Smooth muscle cell (in vitro differentiated cells): ENCODE measurements at regions not wholly inside any gene's neighbourhood (a gene's known extent, or its start where the extent isn't known, plus 50 kb on each side); places are given as distances from the start of the nearest gene placed in this dataset.
A peak's percentile ranks its signal among the peaks of the same experiment; 100 is the strongest.
"Not testable (repeated sequence)": the region's sequence is repeated elsewhere in the genome, so short reads cannot be mapped to it uniquely, and the experiment has no call there.

ENCODE experiments used
- DNase-seq: peaks from one replicate; lab custom pipeline; 2025; ENCODE audit not compliant: unreplicated experiment; lab: John Stamatoyannopoulos, UW
- H2AFZ ChIP-seq: fragments of 200-600 bp; sonication (generic); 2 replicates; pipeline ENCODE4 v1.6.0; 2016; ENCODE audit warnings: antibody characterized with exemption, low read depth, mild to moderate bottlenecking
- H3F3A ChIP-seq: fragments of 200-600 bp; sonication (generic); 2 replicates; pipeline ENCODE4 v1.6.0; 2017; ENCODE audit warnings: antibody characterized with exemption, low read depth
- H3K27ac ChIP-seq: fragments of 200-600 bp; sonication (generic); 2 replicates; pipeline ENCODE4 v1.5.1; 2016; ENCODE audit warnings: low read depth, mild to moderate bottlenecking
- H3K27me3 ChIP-seq: fragments of 200-600 bp; sonication (generic); 2 replicates; pipeline ENCODE4 v1.6.1; 2016; ENCODE audit warnings: low read depth, mild to moderate bottlenecking
- H3K36me3 ChIP-seq: fragments of 200-600 bp; sonication (generic); 2 replicates; pipeline ENCODE4 v1.5.1; 2016; ENCODE audit warnings: low read depth
- H3K4me1 ChIP-seq: fragments of 200-600 bp; sonication (generic); 2 replicates; pipeline ENCODE4 v1.5.1; 2016; ENCODE audit warnings: low read depth
- H3K4me2 ChIP-seq: fragments of 200-600 bp; sonication (generic); 2 replicates; pipeline ENCODE4 v1.6.0; 2016; ENCODE audit warnings: mild to moderate bottlenecking
- H3K4me3 ChIP-seq: fragments of 200-600 bp; sonication (generic); 2 replicates; pipeline ENCODE4 v1.5.1; 2016; ENCODE audit warnings: mild to moderate bottlenecking
- H3K79me2 ChIP-seq: fragments of 200-600 bp; sonication (generic); 2 replicates; pipeline ENCODE4 v1.6.0; 2016; ENCODE audit warnings: low read depth, mild to moderate bottlenecking
- H3K9ac ChIP-seq: fragments of 200-600 bp; sonication (generic); 2 replicates; pipeline ENCODE4 v1.6.0; 2016; ENCODE audit warnings: low read depth
- H3K9me3 ChIP-seq: fragments of 200-600 bp; sonication (generic); replicated peaks from 2 replicates; pipeline ENCODE4 v1.5.1; 2016; ENCODE audit warnings: low read depth
- H4K20me1 ChIP-seq: fragments of 200-600 bp; sonication (generic); 2 replicates; pipeline ENCODE4 v1.6.0; 2016; ENCODE audit warnings: low read depth
- WGBS: methylation state at CpG from one replicate; pipeline ENCODE4 v1.1.7; 2016; ENCODE audit warnings: low lambda C conversion rate; 5-methylcytosine and 5-hydroxymethylcytosine counted together
- TF ChIP-seq, protein P1 (sequence below): fragments of 200-600 bp; sonication (generic); IDR thresholded peaks from 2 replicates; pipeline ENCODE4 v1.5.1; 2017; ENCODE audit warnings: borderline replicate concordance, mild to moderate bottlenecking, antibody characterized with exemption; ENCODE audit not compliant: insufficient read depth, poor library complexity, severe bottlenecking

GRCh38 chr7:79749856-79750255 is 296.4 kb upstream of the MAGI2 start:
- H4K20me1 ChIP-seq = no peaks in the 10 kb centered on the region
- H3K27ac ChIP-seq = no peak overlapping the region
- TF ChIP-seq, protein P1, sequence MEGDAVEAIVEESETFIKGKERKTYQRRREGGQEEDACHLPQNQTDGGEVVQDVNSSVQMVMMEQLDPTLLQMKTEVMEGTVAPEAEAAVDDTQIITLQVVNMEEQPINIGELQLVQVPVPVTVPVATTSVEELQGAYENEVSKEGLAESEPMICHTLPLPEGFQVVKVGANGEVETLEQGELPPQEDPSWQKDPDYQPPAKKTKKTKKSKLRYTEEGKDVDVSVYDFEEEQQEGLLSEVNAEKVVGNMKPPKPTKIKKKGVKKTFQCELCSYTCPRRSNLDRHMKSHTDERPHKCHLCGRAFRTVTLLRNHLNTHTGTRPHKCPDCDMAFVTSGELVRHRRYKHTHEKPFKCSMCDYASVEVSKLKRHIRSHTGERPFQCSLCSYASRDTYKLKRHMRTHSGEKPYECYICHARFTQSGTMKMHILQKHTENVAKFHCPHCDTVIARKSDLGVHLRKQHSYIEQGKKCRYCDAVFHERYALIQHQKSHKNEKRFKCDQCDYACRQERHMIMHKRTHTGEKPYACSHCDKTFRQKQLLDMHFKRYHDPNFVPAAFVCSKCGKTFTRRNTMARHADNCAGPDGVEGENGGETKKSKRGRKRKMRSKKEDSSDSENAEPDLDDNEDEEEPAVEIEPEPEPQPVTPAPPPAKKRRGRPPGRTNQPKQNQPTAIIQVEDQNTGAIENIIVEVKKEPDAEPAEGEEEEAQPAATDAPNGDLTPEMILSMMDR = no peak

DNA sequence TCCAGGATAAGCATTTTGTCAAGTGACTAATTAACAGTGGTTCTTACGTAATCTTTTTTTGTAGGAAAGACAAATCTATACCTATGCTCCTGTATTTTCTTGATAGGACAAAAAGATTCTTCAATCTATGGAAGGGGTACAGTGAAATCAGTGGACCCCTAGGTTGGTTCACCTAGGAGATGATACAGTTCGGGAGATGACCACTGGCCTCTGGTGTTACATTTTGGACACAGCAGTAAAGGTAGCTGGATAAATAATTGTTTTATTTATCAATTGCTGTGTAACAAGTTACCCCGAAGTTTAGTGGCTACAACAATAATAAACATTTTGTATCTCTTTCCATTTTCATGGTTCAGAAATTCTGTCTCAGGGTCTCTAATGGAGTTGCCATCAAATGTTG is 288.2 kb upstream of the MAGI2 start:
- TF ChIP-seq, protein P1 = peak; percentile 7
- Histone ChIP-seq H3K9me3 (no peaks in the 10 kb centered on the region), H3K4me3 (no peak overlapping the region), H3K27me3 (no peaks in the 10 kb centered on the region), H3K4me1 (no peaks in the 10 kb centered on the region), H3F3A (no peaks in the 10 kb centered on the region), H4K20me1 (no peaks in the 10 kb centered on the region), H3K4me2 (no peak overlapping the region), H2AFZ (no peak overlapping the region), H3K79me2 (no peaks in the 10 kb centered on the region), H3K36me3 (no peaks in the 10 kb centered on the region), H3K27ac (no peak overlapping the region), H3K9ac (no peak overlapping the region)
- 66% methylated on average over 3 of the region's 3 CpGs for WGBS
- DNase-seq = no peak

More at GRCh38 chr7:79749856-79750255, 296.4 kb upstream of the MAGI2 start:
- Histone ChIP-seq H3K9ac (no peak overlapping the region), H3F3A (no peaks in the 10 kb centered on the region), H3K27me3 (no peaks in the 10 kb centered on the region), H3K4me1 (no peaks in the 10 kb centered on the region), H3K36me3 (no peaks in the 10 kb centered on the region), H3K79me2 (no peaks in the 10 kb centered on the region), H3K4me2 (no peak overlapping the region), H3K9me3 (no peaks in the 10 kb centered on the region), H2AFZ (no peak overlapping the region), H3K4me3 (no peak overlapping the region)
- DNase-seq = no peak

GRCh38 chr7:79740076-79740475 is 286.6 kb upstream of the MAGI2 start:
- Histone ChIP-seq H3K27ac (no peak overlapping the region), H3F3A (no peaks in the 10 kb centered on the region), H2AFZ (no peak overlapping the region), H3K4me1 (no peaks in the 10 kb centered on the region), H3K4me2 (no peak overlapping the region), H3K9ac (no peak overlapping the region), H3K27me3 (no peaks in the 10 kb centered on the region), H4K20me1 (no peaks in the 10 kb centered on the region), H3K9me3 (no peaks in the 10 kb centered on the region), H3K4me3 (no peak overlapping the region), H3K79me2 (no peaks in the 10 kb centered on the region), H3K36me3 (no peaks in the 10 kb centered on the region)
- WGBS = 95% methylated on average over 22 of the region's 22 CpGs
- no peak for DNase-seq
- TF ChIP-seq, protein P1 = no peak

DNA sequence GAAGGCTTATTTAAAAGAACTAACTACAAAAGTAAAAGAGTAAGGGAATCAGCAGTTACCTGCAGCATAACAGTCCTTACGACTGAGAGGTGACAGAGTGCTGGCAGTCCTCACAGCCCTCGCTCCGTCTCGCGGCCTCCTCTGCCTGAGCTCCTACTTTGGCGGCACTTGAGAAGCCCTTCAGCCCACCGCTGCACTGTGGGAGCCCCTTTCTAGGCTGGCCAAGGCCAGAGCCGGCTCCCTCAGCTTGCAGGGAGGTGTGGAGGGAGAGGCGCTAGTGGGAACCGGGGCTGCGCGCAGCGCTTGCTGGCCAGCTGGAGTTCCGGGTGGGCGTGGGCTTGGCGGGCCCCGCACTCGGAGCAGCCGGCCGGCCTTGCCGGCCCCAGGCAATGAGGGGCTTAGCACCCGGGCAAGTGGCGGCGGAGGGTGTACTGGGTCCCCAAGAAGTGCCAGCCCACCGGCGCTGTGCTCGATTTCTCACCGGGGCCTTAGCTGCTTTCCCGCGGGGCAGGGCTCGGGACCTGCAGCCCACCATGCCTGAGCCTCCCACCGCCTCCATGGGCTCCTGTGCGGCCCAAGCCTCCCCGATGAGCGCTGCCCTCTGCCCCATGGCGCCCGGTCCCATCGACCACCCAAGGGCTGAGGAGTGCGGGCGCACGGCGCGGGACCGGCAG is 285.7 kb upstream of the MAGI2 start:
- not testable (repeated sequence) for H3K27ac ChIP-seq, H3K4me1 ChIP-seq, H3K79me2 ChIP-seq, H2AFZ ChIP-seq, H3K9me3 ChIP-seq, H3K4me3 ChIP-seq, H4K20me1 ChIP-seq, H3K27me3 ChIP-seq, DNase-seq, H3K36me3 ChIP-seq, H3F3A ChIP-seq, H3K9ac ChIP-seq, H3K4me2 ChIP-seq
- WGBS = 98% methylated on average over 38 of the region's 44 CpGs
